HFFc6 (cell line): ENCODE measurements at regions not wholly inside any gene's neighbourhood (a gene's known extent, or its start where the extent isn't known, plus 50 kb on each side); places are given as distances from the start of the nearest gene placed in this dataset.

Experiments
- DNase-seq: peaks from one replicate; pipeline ENCODE4 v3.0.0-alpha.2; 2018
- H3K27ac Mint-ChIP-seq: 2 replicates; pipeline ENCODE4 v1.8.0; 2020; ENCODE audit warnings: mild to moderate bottlenecking, mixed read lengths
- H3K27me3 Mint-ChIP-seq: 2 replicates; pipeline ENCODE4 v1.8.0; 2021; ENCODE audit warnings: mild to moderate bottlenecking, moderate library complexity, mixed read lengths; ENCODE audit not compliant: insufficient read depth
- H3K36me3 Mint-ChIP-seq: 2 replicates; pipeline ENCODE4 v1.8.0; 2021; ENCODE audit warnings: low read depth, mixed read lengths
- H3K4me1 Mint-ChIP-seq: 2 replicates; pipeline ENCODE4 v1.8.0; 2020; ENCODE audit warnings: low read depth, mixed read lengths
- H3K4me3 Mint-ChIP-seq: 2 replicates; pipeline ENCODE4 v1.8.0; 2020; ENCODE audit warnings: mild to moderate bottlenecking, moderate library complexity, mixed read lengths
- H3K9me3 Mint-ChIP-seq: 2 replicates; pipeline ENCODE4 v1.8.0; 2020; ENCODE audit warnings: mild to moderate bottlenecking, mixed read lengths
- CTCF ChIP-seq: fragments of 200-600 bp; sonication (generic); IDR thresholded peaks from 2 replicates; pipeline ENCODE4 v1.5.0; 2021; ENCODE audit warnings: antibody characterized with exemption, mild to moderate bottlenecking

DNA sequence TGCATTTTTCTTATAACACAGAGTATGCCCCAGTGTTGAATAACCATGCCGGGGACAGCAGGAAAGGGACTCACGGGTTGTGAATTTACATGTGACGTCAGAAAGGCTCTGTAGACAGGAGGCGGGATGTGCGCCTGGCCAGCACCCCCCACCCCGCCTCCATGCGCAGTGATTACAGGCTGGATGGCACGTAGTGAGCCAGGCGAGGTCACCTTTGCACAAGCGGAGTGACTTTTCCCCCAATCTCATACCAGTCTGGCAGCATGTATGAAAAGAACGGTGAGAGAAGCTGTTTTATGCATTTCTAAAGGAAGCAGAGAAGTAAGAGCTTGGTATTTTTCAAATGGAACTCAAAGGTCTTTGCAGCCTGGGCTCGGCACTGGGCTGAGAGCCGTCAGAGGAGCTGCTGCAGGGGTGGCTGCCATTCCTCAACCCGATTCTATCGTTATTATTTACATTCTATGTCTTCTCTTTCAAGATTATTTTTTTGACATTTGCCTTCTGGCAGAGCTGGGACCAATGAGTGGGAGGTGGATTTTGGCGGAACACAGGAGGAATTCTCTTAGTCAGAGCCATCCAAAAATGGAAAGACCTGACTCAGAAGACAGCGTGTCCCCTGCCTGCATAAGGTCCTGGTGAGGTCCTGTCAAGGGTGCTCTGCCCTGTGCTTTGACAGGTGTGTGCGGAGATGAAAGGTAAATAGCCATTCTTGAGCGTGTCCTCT, 115.6 kb upstream of the SLC45A1 start:
- H3K27ac Mint-ChIP-seq = peak overlapping the region; percentile 83
- H3K9me3 Mint-ChIP-seq = no peaks in the 10 kb centered on the region
- TF ChIP-seq CTCF = no peak
- peak overlapping the region; percentile 80 for H3K4me3 Mint-ChIP-seq
- H3K4me1 Mint-ChIP-seq = peaks cover 54% of the 10 kb centered on the region
- peaks cover 3% of the 10 kb centered on the region for H3K27me3 Mint-ChIP-seq
- H3K36me3 Mint-ChIP-seq = no peaks in the 10 kb centered on the region
- peak; percentile 57 for DNase-seq

DNA sequence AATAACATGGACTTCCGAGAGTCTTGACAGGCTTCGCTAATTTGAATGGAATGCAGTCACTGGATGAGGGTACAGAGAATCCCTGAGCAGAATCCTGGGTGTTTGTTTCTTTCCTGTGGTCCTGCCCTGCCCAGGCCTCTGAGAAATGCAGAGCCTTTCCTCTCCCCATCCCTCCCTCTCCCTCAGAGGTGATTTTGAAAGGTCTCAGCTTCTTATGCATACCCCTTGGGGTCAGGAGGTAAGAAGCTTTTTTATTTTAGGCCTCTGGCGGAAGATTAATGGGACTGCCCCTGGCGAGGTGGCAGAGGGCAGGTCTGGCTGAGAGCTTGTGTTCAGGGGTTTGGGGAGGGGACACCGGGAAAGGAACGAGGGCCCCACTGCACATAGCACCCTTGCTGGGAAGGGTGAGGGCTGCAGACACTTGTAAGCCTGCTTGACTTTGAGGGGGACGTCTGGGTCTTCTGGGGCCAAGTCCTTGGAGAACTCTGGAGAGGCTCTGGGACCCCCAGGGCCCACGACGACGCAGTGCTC, 116.5 kb upstream of the SLC45A1 start:
- TF ChIP-seq CTCF = no peak
- H3K9me3 Mint-ChIP-seq = no peaks in the 10 kb centered on the region
- no peak for DNase-seq
- H3K36me3 Mint-ChIP-seq = no peaks in the 10 kb centered on the region
- no peak overlapping the region for H3K27ac Mint-ChIP-seq
- peaks cover 2% of the 10 kb centered on the region; the same call in 1 of the 2 replicates for H3K27me3 Mint-ChIP-seq
- peaks cover 59% of the 10 kb centered on the region for H3K4me1 Mint-ChIP-seq
- H3K4me3 Mint-ChIP-seq = peak overlapping the region; percentile 80; the same call in 1 of the 2 replicates

GRCh38 chr1:8200317-8201115, 117.4 kb upstream of the SLC45A1 start:
- DNase-seq = no peak
- no peaks in the 10 kb centered on the region for H3K36me3 Mint-ChIP-seq
- H3K9me3 Mint-ChIP-seq = no peaks in the 10 kb centered on the region
- no peak overlapping the region for H3K27ac Mint-ChIP-seq
- H3K27me3 Mint-ChIP-seq = peaks cover 2% of the 10 kb centered on the region; the same call in 1 of the 2 replicates
- TF ChIP-seq CTCF = no peak
- H3K4me3 Mint-ChIP-seq = no peak overlapping the region
- peaks cover 59% of the 10 kb centered on the region for H3K4me1 Mint-ChIP-seq

DNA sequence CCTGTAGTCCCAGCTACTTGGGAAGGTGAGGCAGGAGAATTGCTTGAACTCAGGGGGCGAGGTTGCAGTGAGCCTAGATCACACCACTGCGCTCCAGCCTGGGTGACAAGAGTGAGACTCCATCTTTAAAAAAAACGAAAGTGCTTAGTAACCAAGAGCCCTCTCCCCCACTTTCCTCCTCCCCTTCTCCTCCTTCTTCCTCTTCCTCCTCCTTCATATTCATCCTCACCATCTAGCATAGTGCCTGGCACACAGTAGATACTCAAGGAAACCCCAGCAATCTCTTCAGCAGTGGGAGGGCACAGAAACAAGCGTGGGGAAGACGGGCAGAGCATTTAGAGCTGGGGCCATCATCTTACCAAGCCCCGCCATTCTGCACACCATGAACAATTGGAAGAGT, 119.4 kb upstream of the SLC45A1 start:
- Mint-ChIP-seq H3K4me1 (peaks cover 59% of the 10 kb centered on the region), H3K27ac (no peak overlapping the region)

More for the DNA sequence above, 119.4 kb upstream of the SLC45A1 start:
- H3K27me3 Mint-ChIP-seq = peaks cover 2% of the 10 kb centered on the region; the same call in 1 of the 2 replicates
- no peaks in the 10 kb centered on the region for H3K36me3 Mint-ChIP-seq
- no peak for DNase-seq
- H3K4me3 Mint-ChIP-seq = no peak overlapping the region
- no peak for TF ChIP-seq CTCF
- H3K9me3 Mint-ChIP-seq = no peaks in the 10 kb centered on the region
